ENCODE measurements at regions not wholly inside any gene's neighbourhood (a gene's known extent, or its start where the extent isn't known, plus 50 kb on each side); places are given as distances from the start of the nearest gene placed in this dataset.
A peak's percentile ranks its signal among the peaks of the same experiment; 100 is the strongest.

DNA sequence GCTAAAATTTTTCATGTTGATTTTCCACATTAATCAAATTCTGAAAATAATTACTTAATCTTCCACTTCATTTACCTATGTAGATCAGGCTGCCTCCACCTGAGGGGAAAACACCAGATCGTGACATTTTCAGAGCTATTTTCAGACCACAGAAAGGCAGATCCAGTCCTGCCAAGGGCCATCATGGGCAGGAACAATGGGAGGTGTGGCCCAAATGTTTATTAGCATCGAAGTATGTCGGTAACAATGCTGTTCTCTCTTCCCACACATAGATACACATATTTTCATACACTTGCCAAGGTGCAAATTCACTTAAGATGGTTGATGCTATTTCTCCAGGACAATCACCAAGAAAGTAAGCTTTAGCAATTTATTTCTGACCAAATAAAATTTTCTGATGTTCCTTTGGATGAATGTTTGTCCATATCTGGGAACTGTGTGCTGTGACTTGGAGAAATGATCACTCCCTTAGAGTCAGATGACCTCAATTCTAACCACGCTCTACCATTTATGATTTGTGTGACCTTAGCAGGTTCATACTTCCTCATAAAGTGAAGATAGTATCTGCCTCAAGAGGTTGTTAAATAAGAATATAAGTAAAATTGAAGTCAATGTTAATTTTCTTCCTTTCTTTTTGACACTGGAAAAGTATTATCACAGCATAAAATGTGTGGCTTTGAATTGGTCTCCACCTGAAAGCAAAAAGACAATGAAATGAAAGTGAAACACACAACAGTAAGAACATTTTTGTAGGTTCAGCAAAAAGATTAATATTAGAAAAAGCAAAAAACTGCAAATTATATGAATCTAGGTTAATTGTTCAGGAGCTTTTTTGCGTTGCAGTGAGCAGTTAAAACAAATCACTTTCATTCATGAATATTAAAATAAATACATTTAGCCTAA is 310.4 kb upstream of the PHF14 start:
- Histone ChIP-seq H3K4me3 (ENCODE audit: low read depth, low read length) (0 out of 2 replicates have a peak overlapping the region, but pooled peaks have one; percentile 22), H3K27me3 (ENCODE audit: insufficient read depth, low read length) (no peaks in the 10 kb centered on the region), H2AFZ (ENCODE audit: low read length, unreplicated experiment) (no peak overlapping the region), H3K79me2 (ENCODE audit: control insufficient read depth, insufficient read depth, low read length, unreplicated experiment) (no peaks in the 10 kb centered on the region), H3K27ac (ENCODE audit: low read depth, low read length) (no peak overlapping the region), H3K4me1 (ENCODE audit: control insufficient read depth, insufficient read depth, low read length, unreplicated experiment) (no peaks in the 10 kb centered on the region), H3K36me3 (ENCODE audit: insufficient read depth, low read length) (no peaks in the 10 kb centered on the region)

DNA sequence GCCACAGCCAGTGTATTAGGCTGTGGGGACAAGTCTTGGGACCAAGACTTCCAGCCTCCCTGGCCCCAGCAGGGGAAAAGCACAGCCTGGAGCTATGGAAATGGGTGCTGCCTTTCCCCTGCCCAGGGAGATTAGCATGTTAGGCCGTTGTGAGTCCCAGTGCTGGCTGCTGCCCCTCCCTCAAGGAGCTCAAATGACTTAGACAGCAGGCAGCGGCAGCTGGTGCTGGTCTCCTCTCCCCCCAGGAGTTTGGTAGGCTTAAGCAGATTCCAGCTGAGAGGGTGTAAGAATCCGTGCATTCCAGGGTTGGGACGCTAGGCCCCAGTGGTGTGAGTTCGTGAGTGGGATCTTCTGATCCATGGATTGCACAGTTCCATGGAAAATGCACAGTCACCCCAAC is 301.5 kb upstream of the PHF14 start:
- Histone ChIP-seq H3K36me3 (ENCODE audit: insufficient read depth, low read length) (no peaks in the 10 kb centered on the region), H3K27me3 (ENCODE audit: insufficient read depth, low read length) (no peaks in the 10 kb centered on the region), H3K4me1 (ENCODE audit: control insufficient read depth, insufficient read depth, low read length, unreplicated experiment) (no peaks in the 10 kb centered on the region), H3K27ac (ENCODE audit: low read depth, low read length) (no peak overlapping the region), H3K79me2 (ENCODE audit: control insufficient read depth, insufficient read depth, low read length, unreplicated experiment) (no peaks in the 10 kb centered on the region), H3K4me3 (ENCODE audit: low read depth, low read length) (no peak overlapping the region), H2AFZ (ENCODE audit: low read length, unreplicated experiment) (no peak overlapping the region)

DNA sequence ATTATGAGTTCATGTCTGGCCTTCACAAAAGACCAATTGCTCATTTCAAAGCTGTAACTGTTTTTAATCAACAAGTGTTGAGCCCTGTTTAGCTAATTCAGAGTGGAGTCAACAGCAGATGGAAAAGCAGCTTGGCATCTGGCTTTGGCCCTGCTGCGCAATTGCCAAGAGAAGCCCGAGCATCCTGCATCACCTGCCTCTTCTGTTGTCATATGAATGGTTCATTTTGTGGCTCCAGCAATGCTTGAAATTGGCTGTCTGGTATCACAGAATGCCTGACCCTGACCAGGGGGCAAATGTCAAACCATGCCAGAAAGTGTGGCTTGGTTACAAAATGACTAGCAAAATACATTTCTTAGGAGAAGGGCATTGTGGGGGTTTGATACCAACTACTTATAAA is 296.5 kb upstream of the PHF14 start:
- H2AFZ ChIP-seq (ENCODE audit: low read length, unreplicated experiment) = no peak overlapping the region
- H3K27me3 ChIP-seq (ENCODE audit: insufficient read depth, low read length) = no peaks in the 10 kb centered on the region
- no peak overlapping the region for H3K27ac ChIP-seq (ENCODE audit: low read depth, low read length)
- H3K36me3 ChIP-seq (ENCODE audit: insufficient read depth, low read length) = no peaks in the 10 kb centered on the region
- H3K79me2 ChIP-seq (ENCODE audit: control insufficient read depth, insufficient read depth, low read length, unreplicated experiment) = no peaks in the 10 kb centered on the region
- H3K4me3 ChIP-seq (ENCODE audit: low read depth, low read length) = no peak overlapping the region
- H3K4me1 ChIP-seq (ENCODE audit: control insufficient read depth, insufficient read depth, low read length, unreplicated experiment) = no peaks in the 10 kb centered on the region

DNA sequence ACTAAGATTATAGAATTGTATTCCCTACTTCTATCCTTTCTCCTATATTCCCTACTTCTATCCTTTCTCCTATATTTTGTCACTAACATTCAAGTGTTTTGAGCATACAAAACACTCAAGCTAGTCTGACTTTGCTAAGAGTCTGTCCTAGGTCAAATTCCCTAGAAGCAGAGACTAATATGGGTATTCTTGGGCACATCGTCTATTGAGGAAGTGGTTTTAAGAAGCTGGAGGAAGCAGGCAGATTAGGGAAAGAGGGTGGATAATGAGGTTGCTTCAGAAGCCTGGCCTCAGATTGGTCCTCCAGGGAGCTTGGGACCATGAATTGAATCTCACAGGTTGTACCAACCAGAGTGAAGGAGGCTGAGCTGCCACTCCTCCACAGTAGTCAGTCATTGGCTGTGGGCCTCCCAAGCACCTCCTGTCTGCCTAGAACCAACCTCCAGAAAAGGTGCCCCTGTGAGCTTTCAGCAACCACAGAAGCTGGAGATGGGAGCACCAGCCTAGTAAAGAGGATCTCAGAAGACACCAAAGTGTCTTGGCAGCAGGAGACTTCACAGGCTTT is 295.9 kb upstream of the PHF14 start:
- Histone ChIP-seq H3K79me2 (ENCODE audit: control insufficient read depth, insufficient read depth, low read length, unreplicated experiment) (no peaks in the 10 kb centered on the region), H3K4me3 (ENCODE audit: low read depth, low read length) (no peak overlapping the region), H3K27me3 (ENCODE audit: insufficient read depth, low read length) (no peaks in the 10 kb centered on the region), H3K36me3 (ENCODE audit: insufficient read depth, low read length) (no peaks in the 10 kb centered on the region), H3K27ac (ENCODE audit: low read depth, low read length) (no peak overlapping the region), H3K4me1 (ENCODE audit: control insufficient read depth, insufficient read depth, low read length, unreplicated experiment) (no peaks in the 10 kb centered on the region), H2AFZ (ENCODE audit: low read length, unreplicated experiment) (no peak overlapping the region)

DNA sequence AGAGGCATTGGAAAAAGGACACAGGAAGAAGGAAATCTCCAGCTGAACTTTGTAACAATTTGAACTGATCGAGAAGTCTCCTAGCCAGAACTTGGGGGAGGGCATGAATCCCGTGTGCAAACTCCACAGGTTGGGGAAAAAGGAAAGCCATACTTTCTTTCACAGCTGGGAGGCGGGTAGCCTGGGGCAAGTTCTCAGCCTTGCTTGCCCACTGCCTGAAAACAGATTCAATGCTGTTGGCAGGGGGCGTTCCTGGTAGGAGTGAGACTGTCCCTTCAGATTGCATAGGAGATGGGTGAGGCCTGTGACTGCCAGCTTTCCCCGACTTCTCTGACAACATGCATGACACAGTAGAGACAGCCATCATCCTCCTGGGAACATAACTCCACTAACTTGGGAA is 289.1 kb upstream of the PHF14 start:
- Histone ChIP-seq H3K4me3 (ENCODE audit: low read depth, low read length) (no peak overlapping the region), H3K4me1 (ENCODE audit: control insufficient read depth, insufficient read depth, low read length, unreplicated experiment) (no peaks in the 10 kb centered on the region)

DNA sequence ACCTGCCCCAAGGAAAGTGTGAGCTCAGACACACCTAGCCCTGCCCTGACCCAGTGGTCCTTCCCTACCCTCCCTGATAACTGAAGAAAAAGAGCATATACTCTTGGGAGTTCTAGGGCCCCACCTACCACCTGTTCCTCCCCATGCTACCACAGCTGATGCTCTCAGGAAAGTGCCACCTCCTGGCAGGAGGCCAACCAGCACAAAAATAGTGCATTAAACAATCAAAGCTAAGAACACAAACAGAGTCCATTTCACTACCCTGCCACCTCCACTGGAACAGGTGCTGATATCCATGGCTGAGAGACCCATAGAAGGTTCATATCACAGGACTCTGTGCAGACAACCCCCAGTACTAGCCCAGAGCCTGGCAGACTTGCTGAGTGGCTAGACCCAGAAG is 288.6 kb upstream of the PHF14 start:
- Histone ChIP-seq H3K4me3 (ENCODE audit: low read depth, low read length) (no peak overlapping the region), H3K36me3 (ENCODE audit: insufficient read depth, low read length) (no peaks in the 10 kb centered on the region), H3K4me1 (ENCODE audit: control insufficient read depth, insufficient read depth, low read length, unreplicated experiment) (no peaks in the 10 kb centered on the region), H3K27me3 (ENCODE audit: insufficient read depth, low read length) (no peaks in the 10 kb centered on the region), H2AFZ (ENCODE audit: low read length, unreplicated experiment) (no peak overlapping the region), H3K27ac (ENCODE audit: low read depth, low read length) (no peak overlapping the region), H3K79me2 (ENCODE audit: control insufficient read depth, insufficient read depth, low read length, unreplicated experiment) (no peaks in the 10 kb centered on the region)

More for the DNA sequence above, 289.1 kb upstream of the PHF14 start:
- no peak overlapping the region for H2AFZ ChIP-seq (ENCODE audit: low read length, unreplicated experiment)
- H3K27ac ChIP-seq (ENCODE audit: low read depth, low read length) = no peak overlapping the region
- H3K36me3 ChIP-seq (ENCODE audit: insufficient read depth, low read length) = no peaks in the 10 kb centered on the region
- H3K79me2 ChIP-seq (ENCODE audit: control insufficient read depth, insufficient read depth, low read length, unreplicated experiment) = no peaks in the 10 kb centered on the region
- no peaks in the 10 kb centered on the region for H3K27me3 ChIP-seq (ENCODE audit: insufficient read depth, low read length)

DNA sequence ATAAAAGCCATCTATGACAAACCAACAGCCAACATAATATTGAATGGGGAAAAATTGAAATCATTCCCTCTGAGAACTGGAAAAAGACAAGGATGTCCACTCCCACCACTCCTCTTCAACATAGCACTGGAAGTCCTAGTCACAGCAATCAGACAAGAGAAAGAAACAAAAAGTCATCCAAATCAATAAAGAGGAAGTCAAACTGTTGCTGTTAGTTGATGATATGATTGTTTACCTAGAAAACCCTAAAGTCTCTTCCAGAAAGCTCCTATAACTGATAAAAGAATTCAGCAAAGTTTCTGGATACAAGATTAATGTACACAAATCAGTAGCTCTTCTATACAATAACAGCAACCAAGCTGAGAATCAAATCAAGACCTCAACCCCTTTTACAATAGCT is 285.1 kb upstream of the PHF14 start:
- no peak overlapping the region for H2AFZ ChIP-seq (ENCODE audit: low read length, unreplicated experiment)
- H3K27me3 ChIP-seq (ENCODE audit: insufficient read depth, low read length) = no peaks in the 10 kb centered on the region
- H3K36me3 ChIP-seq (ENCODE audit: insufficient read depth, low read length) = no peaks in the 10 kb centered on the region
- no peaks in the 10 kb centered on the region for H3K79me2 ChIP-seq (ENCODE audit: control insufficient read depth, insufficient read depth, low read length, unreplicated experiment)
- no peaks in the 10 kb centered on the region for H3K4me1 ChIP-seq (ENCODE audit: control insufficient read depth, insufficient read depth, low read length, unreplicated experiment)
- no peak overlapping the region for H3K27ac ChIP-seq (ENCODE audit: low read depth, low read length)
- H3K4me3 ChIP-seq (ENCODE audit: low read depth, low read length) = no peak overlapping the region

DNA sequence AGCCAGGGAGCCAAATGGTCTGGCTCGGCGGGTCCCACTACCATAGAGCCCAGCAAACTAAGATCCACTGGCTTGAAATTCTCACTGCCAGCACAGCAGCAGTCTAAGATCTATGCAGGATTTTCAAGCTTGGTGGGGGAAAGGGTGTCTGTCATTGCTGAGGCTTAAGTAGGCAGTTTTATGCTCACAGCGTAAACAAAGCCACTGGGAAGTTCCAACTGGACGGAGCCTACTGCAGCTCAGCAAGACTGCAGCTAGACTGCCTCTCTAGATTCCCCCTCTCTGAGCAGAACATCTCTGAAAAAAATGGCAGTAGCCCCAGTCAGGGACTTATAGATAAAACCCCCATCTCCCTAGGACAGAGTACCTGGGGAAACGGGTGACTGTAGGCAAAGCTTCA is 277.6 kb upstream of the PHF14 start:
- H3K79me2 ChIP-seq (ENCODE audit: control insufficient read depth, insufficient read depth, low read length, unreplicated experiment) = no peaks in the 10 kb centered on the region
- no peak overlapping the region for H2AFZ ChIP-seq (ENCODE audit: low read length, unreplicated experiment)
- no peak overlapping the region for H3K27ac ChIP-seq (ENCODE audit: low read depth, low read length)
- H3K36me3 ChIP-seq (ENCODE audit: insufficient read depth, low read length) = no peaks in the 10 kb centered on the region
- no peaks in the 10 kb centered on the region for H3K4me1 ChIP-seq (ENCODE audit: control insufficient read depth, insufficient read depth, low read length, unreplicated experiment)
- H3K27me3 ChIP-seq (ENCODE audit: insufficient read depth, low read length) = no peaks in the 10 kb centered on the region
- no peak overlapping the region for H3K4me3 ChIP-seq (ENCODE audit: low read depth, low read length)

DNA sequence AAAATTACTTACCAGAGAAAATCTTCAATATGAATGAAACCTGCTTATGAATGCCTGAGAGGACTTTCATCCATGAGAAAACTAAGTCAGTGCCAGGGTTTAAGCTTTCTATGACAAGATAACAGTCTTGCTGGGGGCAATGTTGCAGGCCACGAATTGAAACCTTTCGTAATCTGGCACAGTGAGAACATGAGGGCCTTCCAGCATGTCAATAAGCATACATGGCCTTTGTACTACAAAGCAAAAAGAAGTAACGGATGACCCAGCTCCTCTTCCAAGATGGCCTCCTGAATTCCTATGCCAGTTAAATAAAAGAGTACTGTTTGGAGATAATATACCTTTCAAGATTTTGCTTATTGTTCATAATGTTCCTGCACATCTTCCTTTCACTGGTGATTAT is 270.6 kb upstream of the PHF14 start:
- Histone ChIP-seq H3K79me2 (ENCODE audit: control insufficient read depth, insufficient read depth, low read length, unreplicated experiment) (no peaks in the 10 kb centered on the region), H3K36me3 (ENCODE audit: insufficient read depth, low read length) (no peaks in the 10 kb centered on the region), H2AFZ (ENCODE audit: low read length, unreplicated experiment) (no peak overlapping the region), H3K4me1 (ENCODE audit: control insufficient read depth, insufficient read depth, low read length, unreplicated experiment) (no peaks in the 10 kb centered on the region), H3K27ac (ENCODE audit: low read depth, low read length) (no peak overlapping the region), H3K27me3 (ENCODE audit: insufficient read depth, low read length) (no peaks in the 10 kb centered on the region), H3K4me3 (ENCODE audit: low read depth, low read length) (no peak overlapping the region)

DNA sequence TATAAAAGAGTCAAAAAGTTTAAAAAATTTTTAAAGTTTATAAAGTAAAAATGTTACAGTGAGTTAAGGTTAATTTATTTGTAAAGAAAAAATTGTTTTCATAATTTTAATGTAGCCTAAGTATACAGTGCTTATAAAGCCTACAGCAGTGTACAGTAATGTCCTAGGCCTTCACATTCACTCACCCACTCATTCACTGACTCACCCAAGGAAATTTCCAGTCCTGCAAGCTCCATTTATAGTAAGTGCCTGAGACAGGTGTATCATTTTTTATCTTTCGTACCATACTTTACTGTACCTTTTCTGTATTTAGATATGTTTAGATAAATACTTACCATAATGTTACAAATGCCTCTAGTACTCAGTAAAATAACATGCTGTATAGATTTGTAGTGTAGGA is 269.7 kb upstream of the PHF14 start:
- Histone ChIP-seq H3K36me3 (ENCODE audit: insufficient read depth, low read length) (no peaks in the 10 kb centered on the region), H2AFZ (ENCODE audit: low read length, unreplicated experiment) (no peak overlapping the region), H3K4me1 (ENCODE audit: control insufficient read depth, insufficient read depth, low read length, unreplicated experiment) (no peaks in the 10 kb centered on the region), H3K4me3 (ENCODE audit: low read depth, low read length) (no peak overlapping the region), H3K79me2 (ENCODE audit: control insufficient read depth, insufficient read depth, low read length, unreplicated experiment) (no peaks in the 10 kb centered on the region), H3K27me3 (ENCODE audit: insufficient read depth, low read length) (no peaks in the 10 kb centered on the region), H3K27ac (ENCODE audit: low read depth, low read length) (no peak overlapping the region)

DNA sequence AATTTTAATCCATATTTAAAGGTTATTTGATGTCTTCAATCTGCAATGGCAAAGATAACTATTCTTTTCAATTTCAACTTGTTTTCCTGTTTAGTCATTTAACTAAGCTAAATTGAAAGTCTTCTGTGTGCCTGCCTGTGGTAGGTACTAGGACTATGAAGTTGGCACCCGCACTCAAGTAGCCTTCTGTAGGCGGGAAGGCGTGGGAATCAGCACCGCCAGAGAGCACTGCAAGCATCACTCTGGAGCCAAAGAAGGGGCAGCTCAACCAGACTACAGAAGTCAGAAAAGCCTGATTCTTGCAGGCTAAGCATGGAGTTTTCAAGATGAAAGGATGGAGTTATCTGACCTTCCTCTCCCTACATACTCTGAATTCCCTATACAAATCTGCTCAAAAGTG is 269.0 kb upstream of the PHF14 start:
- H3K79me2 ChIP-seq (ENCODE audit: control insufficient read depth, insufficient read depth, low read length, unreplicated experiment) = no peaks in the 10 kb centered on the region
- H3K27ac ChIP-seq (ENCODE audit: low read depth, low read length) = no peak overlapping the region
- no peaks in the 10 kb centered on the region for H3K27me3 ChIP-seq (ENCODE audit: insufficient read depth, low read length)
- H3K4me1 ChIP-seq (ENCODE audit: control insufficient read depth, insufficient read depth, low read length, unreplicated experiment) = no peaks in the 10 kb centered on the region
- H2AFZ ChIP-seq (ENCODE audit: low read length, unreplicated experiment) = no peak overlapping the region
- H3K4me3 ChIP-seq (ENCODE audit: low read depth, low read length) = no peak overlapping the region
- H3K36me3 ChIP-seq (ENCODE audit: insufficient read depth, low read length) = no peaks in the 10 kb centered on the region
